ENCODE measurements at regions not wholly inside any gene's neighbourhood (a gene's known extent, or its start where the extent isn't known, plus 50 kb on each side); places are given as distances from the start of the nearest gene placed in this dataset.

DNA sequence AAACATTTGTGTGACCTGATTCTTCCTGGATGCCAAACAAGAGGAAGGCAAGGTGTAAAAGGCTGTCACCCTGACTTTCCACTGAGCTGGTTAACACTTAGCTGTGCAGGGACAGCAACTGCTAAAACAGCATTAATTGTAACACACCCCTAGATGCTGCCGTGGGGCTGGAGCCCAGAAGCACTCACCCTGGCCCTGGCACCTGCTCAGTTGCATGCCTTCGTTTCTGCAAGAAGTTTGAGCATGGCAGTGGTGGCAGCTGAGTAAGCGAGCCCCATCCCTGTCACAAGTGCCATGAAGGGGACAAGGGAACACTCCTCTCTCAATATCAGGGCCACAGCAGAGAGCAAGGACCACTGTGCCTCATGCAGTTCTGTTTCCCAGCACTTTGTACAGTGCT lies 330.2 kb downstream of the TMEM114 start:
- no peaks in the 10 kb centered on the region for H3K36me3 ChIP-seq
- ATAC-seq = no peak
- no peak for DNase-seq
- intact Hi-C loops (cut with DNase I) = no loop called here
- no peaks in the 10 kb centered on the region for H3K9me3 ChIP-seq
- H3K27me3 ChIP-seq = no peaks in the 10 kb centered on the region
- H3K4me1 ChIP-seq = no peaks in the 10 kb centered on the region
- WGBS, 2 donors = 67 to 74% methylated on average over 3 of the region's 3 CpGs
- H3K4me3 ChIP-seq = no peak overlapping the region
- H3K27ac ChIP-seq = no peak overlapping the region
- TF ChIP-seq, protein P1, sequence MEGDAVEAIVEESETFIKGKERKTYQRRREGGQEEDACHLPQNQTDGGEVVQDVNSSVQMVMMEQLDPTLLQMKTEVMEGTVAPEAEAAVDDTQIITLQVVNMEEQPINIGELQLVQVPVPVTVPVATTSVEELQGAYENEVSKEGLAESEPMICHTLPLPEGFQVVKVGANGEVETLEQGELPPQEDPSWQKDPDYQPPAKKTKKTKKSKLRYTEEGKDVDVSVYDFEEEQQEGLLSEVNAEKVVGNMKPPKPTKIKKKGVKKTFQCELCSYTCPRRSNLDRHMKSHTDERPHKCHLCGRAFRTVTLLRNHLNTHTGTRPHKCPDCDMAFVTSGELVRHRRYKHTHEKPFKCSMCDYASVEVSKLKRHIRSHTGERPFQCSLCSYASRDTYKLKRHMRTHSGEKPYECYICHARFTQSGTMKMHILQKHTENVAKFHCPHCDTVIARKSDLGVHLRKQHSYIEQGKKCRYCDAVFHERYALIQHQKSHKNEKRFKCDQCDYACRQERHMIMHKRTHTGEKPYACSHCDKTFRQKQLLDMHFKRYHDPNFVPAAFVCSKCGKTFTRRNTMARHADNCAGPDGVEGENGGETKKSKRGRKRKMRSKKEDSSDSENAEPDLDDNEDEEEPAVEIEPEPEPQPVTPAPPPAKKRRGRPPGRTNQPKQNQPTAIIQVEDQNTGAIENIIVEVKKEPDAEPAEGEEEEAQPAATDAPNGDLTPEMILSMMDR (IDR thresholded peaks at IDR 0.05) = no peak

DNA sequence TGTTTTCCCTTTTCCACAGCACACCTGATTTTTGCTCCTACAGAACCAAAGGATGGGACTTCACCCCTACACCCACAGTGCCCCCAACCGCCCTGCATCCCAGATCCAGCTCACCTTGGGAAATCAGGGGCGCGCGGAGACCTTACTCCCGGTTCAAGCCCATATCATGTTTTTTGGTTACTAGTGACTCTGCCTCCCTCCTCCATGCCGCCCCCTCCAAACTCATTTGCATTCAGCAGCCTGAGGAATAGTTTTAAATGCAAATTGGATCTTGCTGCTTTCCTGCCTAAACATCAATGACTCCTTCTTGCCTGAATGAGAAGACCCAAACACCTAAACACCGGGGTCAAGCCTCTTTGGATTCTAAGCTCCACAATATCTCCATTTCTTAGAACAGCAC lies 331.8 kb downstream of the TMEM114 start:
- TF ChIP-seq, protein P1 (IDR thresholded peaks at IDR 0.05) = no peak
- H3K27ac ChIP-seq = no peak overlapping the region
- 64 to 70% methylated on average over 7 of the region's 7 CpGs for WGBS, 2 donors
- H3K4me3 ChIP-seq = no peak overlapping the region
- H3K9me3 ChIP-seq = no peaks in the 10 kb centered on the region
- no peak for DNase-seq
- H3K27me3 ChIP-seq = no peaks in the 10 kb centered on the region
- no peaks in the 10 kb centered on the region for H3K36me3 ChIP-seq
- intact Hi-C loops (cut with DNase I) = no loop called here
- H3K4me1 ChIP-seq = no peaks in the 10 kb centered on the region
- no peak for ATAC-seq

DNA sequence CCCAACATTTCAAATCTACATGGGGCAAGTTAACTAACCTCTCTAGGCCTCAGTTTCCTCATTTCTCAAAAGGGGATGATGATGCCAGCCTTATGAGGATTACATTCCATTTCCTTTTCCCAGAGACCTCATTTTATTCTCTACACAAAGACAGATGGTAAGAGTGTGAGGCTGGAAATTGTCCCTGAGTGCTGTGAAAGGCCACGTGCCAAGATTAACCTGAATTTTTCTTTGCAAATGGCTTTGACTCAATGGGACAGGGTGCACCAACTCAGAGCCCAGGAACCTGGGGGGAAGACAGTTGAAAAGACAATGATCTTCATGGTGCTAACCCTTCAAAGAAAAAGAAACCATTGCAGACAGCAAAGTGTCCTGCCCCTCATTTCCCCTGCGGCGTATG lies 332.8 kb downstream of the TMEM114 start:
- intact Hi-C loops (cut with DNase I) = no loop called here
- no peaks in the 10 kb centered on the region for H3K36me3 ChIP-seq
- TF ChIP-seq, protein P1 (IDR thresholded peaks at IDR 0.05) = no peak
- H3K4me1 ChIP-seq = no peaks in the 10 kb centered on the region
- ATAC-seq (no peak), DNase-seq (no peak)
- no peak overlapping the region for H3K27ac ChIP-seq
- 87 to 89% methylated on average over 3 of the region's 3 CpGs for WGBS, 2 donors
- no peaks in the 10 kb centered on the region for H3K27me3 ChIP-seq
- no peak overlapping the region for H3K4me3 ChIP-seq
- no peaks in the 10 kb centered on the region for H3K9me3 ChIP-seq

DNA sequence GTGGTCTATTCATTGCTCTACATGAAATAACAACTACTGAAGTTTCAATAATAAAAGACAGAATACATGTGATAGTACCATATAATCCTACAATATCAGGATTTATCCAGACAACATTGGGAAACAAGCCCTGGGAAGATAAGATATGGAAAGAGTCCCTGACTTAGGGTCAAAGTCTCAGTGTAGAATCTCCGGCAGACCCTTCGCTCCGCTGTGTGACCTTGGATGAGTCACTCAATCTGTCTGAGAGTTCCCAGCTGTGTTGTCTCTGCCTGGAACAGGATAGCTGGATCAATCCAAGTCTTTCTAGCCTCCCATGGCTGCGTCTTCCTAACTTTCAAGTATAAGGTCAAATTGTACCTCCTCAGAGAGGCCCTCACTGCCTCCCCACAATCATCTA lies 335.9 kb downstream of the TMEM114 start:
- H3K4me3 ChIP-seq = no peak overlapping the region
- H3K27ac ChIP-seq = no peak overlapping the region
- 73 to 79% methylated on average over 4 of the region's 4 CpGs for WGBS, 2 donors
- intact Hi-C loops (cut with DNase I) = no loop called here
- ATAC-seq (no peak), DNase-seq (no peak)
- no peaks in the 10 kb centered on the region for H3K9me3 ChIP-seq
- H3K27me3 ChIP-seq = no peaks in the 10 kb centered on the region
- TF ChIP-seq, protein P1 (IDR thresholded peaks at IDR 0.05) = no peak
- H3K36me3 ChIP-seq = no peaks in the 10 kb centered on the region
- no peaks in the 10 kb centered on the region for H3K4me1 ChIP-seq

DNA sequence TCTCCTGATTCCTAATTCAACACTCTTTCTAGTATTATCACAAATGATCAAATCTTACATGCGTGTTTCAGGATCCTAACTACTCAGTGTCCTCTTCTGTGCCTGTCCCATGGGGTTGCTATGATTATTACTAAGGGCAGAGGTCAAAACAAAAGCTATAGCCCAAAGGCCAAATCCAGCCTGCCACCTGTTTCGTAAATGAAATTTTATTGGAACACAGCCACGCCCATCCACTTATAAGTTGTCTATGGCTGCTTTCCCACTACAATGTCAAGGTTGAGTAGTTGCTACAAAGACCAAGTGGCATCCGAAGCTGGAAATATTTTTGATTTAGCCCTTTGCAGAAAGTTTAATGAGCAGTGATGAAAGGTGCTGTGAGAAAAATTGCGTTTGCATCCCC lies 336.6 kb downstream of the TMEM114 start:
- ATAC-seq (no peak), DNase-seq (no peak)
- Histone ChIP-seq H3K4me3 (no peak overlapping the region), H3K4me1 (no peaks in the 10 kb centered on the region), H3K36me3 (no peaks in the 10 kb centered on the region), H3K27ac (no peak overlapping the region), H3K9me3 (no peaks in the 10 kb centered on the region), H3K27me3 (no peaks in the 10 kb centered on the region)
- intact Hi-C loops (cut with DNase I) = no loop called here
- TF ChIP-seq, protein P1 (IDR thresholded peaks at IDR 0.05) = no peak
- WGBS, 2 donors = 75 to 78% methylated on average over 5 of the region's 5 CpGs
